Thyroid gland (tissue), 4 donors: ENCODE measurements at regions not wholly inside any gene's neighbourhood (a gene's known extent, or its start where the extent isn't known, plus 50 kb on each side); places are given as distances from the start of the nearest gene placed in this dataset.
"Not testable (repeated sequence)": the region's sequence is repeated elsewhere in the genome, so short reads cannot be mapped to it uniquely, and the experiment has no call there.

Experiments
- DNase-seq, 2 donors: peaks; one replicate each; pipeline ENCODE4 v3.0.0-alpha.2; 2019
- H3K27ac ChIP-seq, 3 donors: fragments of 200-600 bp; sonication (generic); 1 replicate in 2 of 3; 2 replicates in 1 of 3; pipeline ENCODE4 v1.5.1; 2016 to 2019; ENCODE audit warnings: mild to moderate bottlenecking in 1 of 3, moderate library complexity in 1 of 3
- H3K27me3 ChIP-seq: fragments of 200-600 bp; sonication (generic); one replicate; pipeline ENCODE4 v1.5.1; 2019
- H3K36me3 ChIP-seq, 2 donors: fragments of 200-600 bp; sonication (generic); one replicate each; pipeline ENCODE4 v1.5.1; 2016 to 2019
- H3K4me1 ChIP-seq, 2 donors: fragments of 200-600 bp; sonication (generic); one replicate each; pipeline ENCODE4 v1.5.1; 2017 to 2019
- H3K4me3 ChIP-seq, 3 donors: fragments of 200-600 bp; sonication (generic); replicated peaks in 1 of 3; 1 replicate in 2 of 3; 2 replicates in 1 of 3; pipeline ENCODE4 v1.5.1; 2016; ENCODE audit warnings: mild to moderate bottlenecking in 1 of 3
- H3K9me3 ChIP-seq: fragments of 200-600 bp; sonication (generic); one replicate; pipeline ENCODE4 v1.5.1; 2017
- CTCF ChIP-seq, 6 experiments: fragments of 200-600 bp in 3 of 6; fragments of 450-650 bp in 3 of 6; sonication (generic) in 3 of 6; IDR thresholded peaks; one replicate each; pipeline ENCODE4 v1.5.1; 2016 to 2019; ENCODE audit warnings: antibody characterized with exemption in 6 of 6, mild to moderate bottlenecking in 2 of 6, inconsistent platforms in 1 of 6, moderate library complexity in 1 of 6
- POLR2A ChIP-seq, 2 donors: fragments of 450-650 bp; IDR thresholded peaks; one replicate each; pipeline ENCODE4 v1.6.1; 2017; ENCODE audit warnings: antibody characterized with exemption in 2 of 2, mild to moderate bottlenecking in 2 of 2, moderate library complexity in 1 of 2
- WGBS, 2 donors: methylation state at CpG; one replicate each; pipeline ENCODE4 v1.1.5; 2017; 5-methylcytosine and 5-hydroxymethylcytosine counted together
- intact Hi-C: fragments of 100-400 bp; cut with DNase I; formaldehyde crosslinking; loops from one replicate; pipeline ENCODE4 v1.15.1; 2023

GRCh38 chr4:59712470-59712869 lies 1487.7 kb upstream of the ADGRL3 start:
- WGBS, 2 donors, result 78 to 80% methylated on average over 1 of the region's 1 CpG
- DNase-seq, result no peak
- intact Hi-C loops, result no loop called here

GRCh38 chr4:59724286-59724685 lies 1475.8 kb upstream of the ADGRL3 start:
- H3K27me3 ChIP-seq, H3K27ac ChIP-seq, H3K4me1 ChIP-seq, intact Hi-C loops, H3K4me3 ChIP-seq, H3K36me3 ChIP-seq, H3K9me3 ChIP-seq, DNase-seq: not testable (repeated sequence)
- WGBS, 2 donors, result 91% methylated on average over 9 of the region's 9 CpGs

More at GRCh38 chr4:59712470-59712869, 1487.7 kb upstream of the ADGRL3 start:
- H3K27me3 ChIP-seq, result no peaks in the 10 kb centered on the region
- TF ChIP-seq CTCF (IDR thresholded peaks at IDR 0.05) (no peak), POLR2A (IDR thresholded peaks at IDR 0.05) (no peak)
- H3K9me3 ChIP-seq, result no peaks in the 10 kb centered on the region
- H3K27ac ChIP-seq, result no peak overlapping the region
- H3K36me3 ChIP-seq, result no peaks in the 10 kb centered on the region
- H3K4me3 ChIP-seq, result no peak overlapping the region
- H3K4me1 ChIP-seq, result no peaks in the 10 kb centered on the region

- DNase-seq, result no peak
- Histone ChIP-seq H3K4me3 (no peak overlapping the region), H3K27ac (no peak overlapping the region), H3K36me3 (no peaks in the 10 kb centered on the region), H3K9me3 (no peaks in the 10 kb centered on the region), H3K27me3 (no peaks in the 10 kb centered on the region), H3K4me1 (no peaks in the 10 kb centered on the region)
- intact Hi-C loops, result no loop called here
- WGBS, 2 donors, result 92 to 95% methylated on average over 1 of the region's 1 CpG
- TF ChIP-seq CTCF (IDR thresholded peaks at IDR 0.05) (no peak), POLR2A (IDR thresholded peaks at IDR 0.05) (no peak)
Measured at GRCh38 chr4:59727745-59728144, 1472.4 kb upstream of the ADGRL3 start.

GRCh38 chr4:59728496-59728895 lies 1471.6 kb upstream of the ADGRL3 start:
- no peak overlapping the region for H3K4me3 ChIP-seq
- H3K9me3 ChIP-seq, result no peaks in the 10 kb centered on the region
- no peak for TF ChIP-seq POLR2A (IDR thresholded peaks at IDR 0.05)
- no peak for TF ChIP-seq CTCF (IDR thresholded peaks at IDR 0.05)
- H3K36me3 ChIP-seq, result no peaks in the 10 kb centered on the region
- no peak overlapping the region for H3K27ac ChIP-seq
- WGBS, 2 donors, result 78 to 81% methylated on average over 1 of the region's 1 CpG
- DNase-seq, result no peak
- H3K4me1 ChIP-seq, result no peaks in the 10 kb centered on the region
- intact Hi-C loops, result no loop called here
- no peaks in the 10 kb centered on the region for H3K27me3 ChIP-seq

GRCh38 chr4:59729321-59729720 lies 1470.8 kb upstream of the ADGRL3 start:
- DNase-seq, result no peak
- 75 to 86% methylated on average over 2 of the region's 2 CpGs for WGBS, 2 donors
- Histone ChIP-seq H3K36me3 (no peaks in the 10 kb centered on the region), H3K4me1 (no peaks in the 10 kb centered on the region), H3K9me3 (no peaks in the 10 kb centered on the region), H3K27ac (no peak overlapping the region), H3K27me3 (no peaks in the 10 kb centered on the region), H3K4me3 (no peak overlapping the region)
- TF ChIP-seq CTCF (IDR thresholded peaks at IDR 0.05) (no peak), POLR2A (IDR thresholded peaks at IDR 0.05) (no peak)
- intact Hi-C loops, result no loop called here

GRCh38 chr4:59748433-59748832 lies 1451.7 kb upstream of the ADGRL3 start:
- intact Hi-C loops, result no loop called here
- H3K4me1 ChIP-seq, result no peaks in the 10 kb centered on the region
- DNase-seq, result no peak
- H3K4me3 ChIP-seq, result no peak overlapping the region
- WGBS, 2 donors, result 91 to 95% methylated on average over 1 of the region's 1 CpG
- no peaks in the 10 kb centered on the region for H3K27me3 ChIP-seq
- TF ChIP-seq POLR2A (IDR thresholded peaks at IDR 0.05), result no peak
- TF ChIP-seq CTCF (IDR thresholded peaks at IDR 0.05), result no peak
- H3K27ac ChIP-seq, result no peak overlapping the region
- H3K36me3 ChIP-seq, result no peaks in the 10 kb centered on the region
- no peaks in the 10 kb centered on the region for H3K9me3 ChIP-seq
